HG03460 (cell line): ENCODE measurements at regions not wholly inside any gene's neighbourhood (a gene's known extent, or its start where the extent isn't known, plus 50 kb on each side); places are given as distances from the start of the nearest gene placed in this dataset.

Source experiments
- ATAC-seq: cut with Tn5 transposase; IDR thresholded peaks from one replicate; pipeline ENCODE4 v1.9.1; 2021; ENCODE audit not compliant: unreplicated experiment

DNA sequence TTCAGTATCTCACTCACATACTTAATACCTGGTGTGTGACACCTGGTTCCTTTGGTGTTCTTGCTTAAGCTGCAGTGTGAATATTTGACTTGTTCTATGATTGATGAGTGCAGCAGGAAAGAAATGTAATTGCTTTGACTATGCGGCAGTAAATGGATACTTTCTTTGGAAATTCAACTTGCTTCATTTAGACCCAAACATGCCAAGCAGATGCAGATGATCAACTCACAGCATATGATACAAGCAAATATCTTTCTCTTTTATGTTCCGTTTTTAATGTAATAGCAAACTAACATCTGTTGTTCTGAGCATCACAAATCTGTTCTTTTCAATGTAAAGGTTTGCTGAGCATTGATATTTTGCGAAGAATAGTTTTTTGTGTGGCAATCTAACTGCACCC lies 549.5 kb downstream of the C4orf33 start:
- no peak for ATAC-seq

DNA sequence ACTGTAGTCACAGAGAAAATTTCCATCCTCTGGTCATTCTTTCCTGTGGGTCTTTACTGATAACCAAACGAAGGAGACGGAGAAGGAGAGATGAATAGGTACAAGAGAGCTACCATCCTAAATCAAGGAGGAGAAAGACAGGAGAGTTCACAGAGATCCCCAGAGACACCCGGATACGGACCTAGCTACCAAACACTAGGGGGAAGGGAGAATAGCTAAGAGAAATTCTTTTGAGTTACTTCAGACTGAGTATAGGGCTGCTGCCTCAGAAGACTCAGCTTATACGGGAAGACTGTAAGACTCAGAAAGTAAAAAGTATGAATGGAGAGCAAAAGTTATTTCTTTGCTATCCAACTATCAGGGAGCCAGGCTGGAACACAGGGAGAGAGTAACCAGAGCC lies 572.1 kb downstream of the C4orf33 start:
- ATAC-seq: no peak

DNA sequence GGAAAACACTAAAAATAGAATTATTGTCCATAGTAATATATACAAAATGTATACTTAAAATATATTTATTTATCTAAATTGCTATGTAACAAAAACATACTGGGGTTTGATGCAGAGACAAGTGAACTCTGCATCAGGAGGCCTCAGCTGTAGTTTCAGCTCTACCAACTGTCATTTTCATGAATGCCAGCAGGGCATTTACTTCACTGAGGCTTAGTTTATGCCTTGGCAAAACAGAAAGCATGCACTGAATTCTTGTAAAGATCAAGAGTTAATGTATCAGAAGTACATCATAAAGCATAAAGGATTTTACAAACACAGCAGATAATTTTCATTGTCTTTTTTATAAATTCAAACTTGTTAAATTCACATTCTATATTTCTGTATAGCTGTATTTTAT lies 577.0 kb downstream of the C4orf33 start:
- no peak for ATAC-seq

DNA sequence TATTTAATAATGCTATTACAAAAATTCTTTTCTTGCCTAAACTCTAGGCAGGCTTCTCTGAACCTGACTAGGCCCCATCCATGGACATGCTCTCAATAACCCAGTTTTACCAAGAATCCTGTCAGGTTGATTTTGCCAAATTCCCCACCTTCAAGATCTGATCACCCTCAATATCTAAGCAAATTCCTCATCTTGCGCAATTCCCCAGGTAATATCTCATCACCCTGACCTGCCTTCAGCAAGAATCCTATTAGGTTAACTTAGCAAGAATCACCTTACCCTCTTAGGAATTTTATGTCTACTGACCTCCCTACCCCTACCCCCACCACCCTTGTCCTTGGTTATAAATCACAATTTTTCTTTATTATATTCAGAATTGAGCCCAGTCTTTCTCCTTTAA lies 579.1 kb downstream of the C4orf33 start:
- ATAC-seq: no peak

DNA sequence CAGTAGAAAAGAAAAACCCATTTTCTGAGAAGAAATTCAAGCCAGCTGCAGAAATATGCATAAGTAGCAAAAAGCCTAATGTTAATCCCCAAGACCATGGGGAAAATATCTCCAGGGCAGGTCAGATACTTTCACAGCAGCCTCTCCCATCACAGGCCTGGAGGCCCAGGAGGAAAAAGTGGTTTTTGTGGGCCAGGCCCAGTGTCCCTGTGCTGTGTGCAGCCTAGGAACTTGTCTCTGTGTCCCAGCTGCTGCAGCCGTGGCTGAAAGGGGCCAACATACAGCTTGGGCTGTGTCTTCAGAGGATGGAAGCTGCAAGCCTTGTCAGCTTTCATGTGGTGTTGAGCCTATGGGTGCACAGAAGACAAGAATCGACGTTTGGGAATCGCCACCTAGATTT lies 581.0 kb downstream of the C4orf33 start:
- no peak for ATAC-seq

DNA sequence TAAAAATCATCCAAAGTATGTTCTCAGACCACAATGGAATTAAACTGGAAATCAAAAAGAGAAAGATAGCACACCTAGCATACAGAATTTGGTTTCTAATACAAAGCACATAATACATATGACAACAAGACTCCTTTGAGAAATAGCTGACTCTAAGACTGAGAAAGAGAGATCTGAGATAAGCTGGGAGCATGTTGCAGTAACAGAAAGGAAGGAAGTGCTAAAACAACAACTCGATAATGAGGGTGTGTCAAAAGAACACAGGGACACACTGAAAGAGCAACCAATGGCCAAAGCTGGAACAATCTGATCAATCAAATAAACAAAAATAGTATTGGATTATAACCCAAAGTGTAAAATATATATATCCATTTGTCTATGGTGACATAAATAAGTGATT lies 586.6 kb downstream of the C4orf33 start:
- ATAC-seq: no peak

DNA sequence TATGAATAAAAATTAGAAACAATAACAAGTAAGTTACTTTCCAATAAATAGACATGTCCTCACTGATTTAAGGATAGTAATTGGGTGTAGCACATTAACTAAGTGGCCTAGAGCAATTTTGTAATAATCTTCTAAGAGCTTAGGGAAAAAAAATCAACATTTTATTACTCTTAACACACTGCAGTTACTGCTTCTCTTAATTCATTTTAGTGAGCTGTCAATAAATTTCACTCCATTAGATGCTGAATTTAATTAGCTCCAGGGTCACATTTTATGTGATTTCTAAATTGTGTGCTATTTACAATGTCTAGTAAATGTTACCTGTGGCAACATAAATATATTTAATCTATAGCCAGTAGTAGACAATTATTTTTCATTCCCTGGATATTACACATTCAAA lies 612.0 kb downstream of the C4orf33 start:
- ATAC-seq: no peak

DNA sequence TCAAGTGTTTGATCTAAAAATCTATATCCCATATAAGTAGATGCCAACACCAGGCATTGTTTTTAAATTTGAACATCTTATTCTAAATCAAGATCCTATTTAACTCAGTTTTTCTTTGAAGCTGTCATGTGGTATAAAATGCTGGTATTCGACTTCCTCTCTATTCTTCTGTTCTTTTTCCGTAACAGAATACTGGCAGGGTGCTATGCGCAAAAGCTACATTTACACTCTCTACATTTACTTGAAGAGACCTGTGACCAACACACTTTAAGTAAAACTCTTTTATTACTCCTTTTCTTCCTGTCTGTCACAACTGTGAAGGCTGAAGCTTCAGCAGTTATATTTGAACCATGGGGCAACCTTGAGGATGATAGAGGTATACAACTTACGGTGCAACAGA lies 612.8 kb downstream of the C4orf33 start:
- ATAC-seq: no peak

DNA sequence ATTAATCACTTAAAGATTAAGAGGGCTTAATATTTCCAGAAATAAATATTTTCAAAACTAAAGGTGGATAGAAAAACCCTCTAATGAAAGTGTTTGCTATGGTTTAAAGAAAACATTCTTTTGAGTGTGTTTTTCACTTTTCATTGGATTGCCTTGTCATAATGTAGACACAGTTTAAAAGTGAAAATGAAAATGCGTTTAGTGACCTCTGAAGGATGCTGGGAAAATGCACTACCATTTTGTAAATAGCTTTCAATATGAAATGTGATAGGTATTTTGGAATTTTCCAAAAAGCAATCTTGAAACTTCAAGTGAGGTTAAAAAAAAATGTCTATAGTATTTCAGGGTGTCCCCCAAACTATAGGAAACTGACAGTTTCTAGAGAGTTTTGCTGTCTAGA lies 642.2 kb downstream of the C4orf33 start:
- no peak for ATAC-seq

DNA sequence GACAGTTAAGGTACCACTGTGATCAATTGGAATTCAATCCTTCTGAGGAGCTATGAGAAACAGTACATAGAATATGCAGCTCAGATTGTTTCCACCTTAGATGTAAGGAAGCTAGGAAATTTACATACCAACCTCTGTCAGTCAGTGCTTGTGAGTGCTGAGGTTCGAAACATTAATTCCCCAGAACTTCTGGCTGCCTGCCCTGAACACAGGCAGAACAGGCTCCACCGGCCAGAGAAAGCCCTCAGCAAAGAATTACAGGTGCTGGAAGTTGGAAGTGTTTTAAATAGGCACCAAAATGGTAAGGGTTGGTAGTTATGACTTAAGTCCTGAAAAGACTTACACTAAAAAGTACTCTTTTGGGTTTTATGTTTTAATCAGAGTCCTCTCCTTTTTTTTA lies 651.8 kb downstream of the C4orf33 start:
- ATAC-seq: no peak

DNA sequence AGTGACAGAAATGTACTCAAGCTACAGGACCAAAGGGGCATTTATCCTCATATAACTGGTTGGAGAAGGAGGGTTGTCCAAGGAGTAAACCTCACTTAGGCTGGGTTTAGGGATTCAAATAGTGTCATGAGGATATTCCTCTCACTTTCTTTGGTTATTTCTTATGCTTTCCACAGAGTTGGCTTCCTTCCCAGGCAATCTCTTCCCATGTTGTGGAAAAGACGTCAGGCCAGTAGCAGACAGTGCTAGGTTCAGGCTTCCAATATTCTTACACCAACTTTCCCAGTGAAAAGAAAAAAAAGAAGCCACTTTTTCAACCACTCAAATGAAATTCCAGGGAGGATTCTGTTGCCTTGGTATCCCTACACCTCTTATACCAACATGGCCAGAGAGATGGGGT lies 653.0 kb downstream of the C4orf33 start:
- ATAC-seq: no peak

DNA sequence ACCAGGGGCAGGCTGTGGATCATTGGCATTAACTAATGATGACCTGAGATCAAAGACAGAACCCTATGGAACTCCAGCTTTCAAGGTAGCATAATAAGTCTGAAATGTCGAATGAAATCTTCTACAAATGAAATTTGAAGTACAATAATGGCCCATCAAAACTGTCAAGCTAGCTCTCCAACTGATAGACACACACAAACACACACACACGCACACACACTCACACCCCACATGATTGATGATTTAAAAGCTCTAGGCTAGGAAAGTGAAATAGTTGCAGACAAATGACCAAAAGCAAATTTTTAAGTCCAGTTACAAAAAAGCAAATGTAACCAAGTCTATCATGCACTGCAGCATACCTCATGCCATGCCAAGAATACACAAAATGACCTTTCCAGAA lies 655.7 kb downstream of the C4orf33 start:
- no peak for ATAC-seq

DNA sequence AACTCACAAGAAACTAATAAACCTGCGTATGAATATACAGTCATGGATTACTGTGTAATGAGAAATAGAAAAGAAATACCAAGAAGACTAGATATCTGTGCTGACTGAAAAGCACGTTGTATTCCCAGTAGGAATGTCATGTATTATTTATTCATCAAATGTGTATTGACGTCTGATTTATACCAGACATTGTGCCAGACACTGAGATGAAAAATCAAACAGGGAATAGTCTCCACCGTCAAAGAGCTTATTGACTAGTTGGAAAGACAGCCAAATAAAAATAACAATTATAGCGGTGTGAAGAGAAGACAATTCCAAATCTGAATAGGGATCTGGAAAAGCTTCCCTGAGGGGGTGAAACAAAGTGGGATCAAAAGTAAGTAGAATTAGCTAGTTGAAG lies 687.6 kb downstream of the C4orf33 start:
- ATAC-seq: no peak

DNA sequence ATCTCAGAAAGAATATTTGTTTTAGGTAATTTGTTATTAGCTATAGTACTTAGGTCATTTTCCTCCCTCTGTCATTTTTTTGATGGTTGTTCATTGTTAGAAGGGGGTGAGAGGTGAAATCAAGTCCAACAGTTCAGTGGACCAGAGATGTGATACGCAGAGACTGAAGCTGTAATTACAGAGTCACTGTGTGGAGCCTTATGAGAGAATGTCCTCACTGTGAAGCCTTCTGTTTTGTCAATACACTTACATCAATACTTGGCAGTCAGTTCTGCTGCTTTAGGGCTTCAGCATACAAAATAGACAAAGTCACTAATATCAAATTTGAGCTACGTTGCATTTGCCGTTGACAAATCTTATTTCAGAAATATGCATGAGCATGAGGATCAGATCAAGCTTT lies 692.5 kb downstream of the C4orf33 start:
- no peak for ATAC-seq

DNA sequence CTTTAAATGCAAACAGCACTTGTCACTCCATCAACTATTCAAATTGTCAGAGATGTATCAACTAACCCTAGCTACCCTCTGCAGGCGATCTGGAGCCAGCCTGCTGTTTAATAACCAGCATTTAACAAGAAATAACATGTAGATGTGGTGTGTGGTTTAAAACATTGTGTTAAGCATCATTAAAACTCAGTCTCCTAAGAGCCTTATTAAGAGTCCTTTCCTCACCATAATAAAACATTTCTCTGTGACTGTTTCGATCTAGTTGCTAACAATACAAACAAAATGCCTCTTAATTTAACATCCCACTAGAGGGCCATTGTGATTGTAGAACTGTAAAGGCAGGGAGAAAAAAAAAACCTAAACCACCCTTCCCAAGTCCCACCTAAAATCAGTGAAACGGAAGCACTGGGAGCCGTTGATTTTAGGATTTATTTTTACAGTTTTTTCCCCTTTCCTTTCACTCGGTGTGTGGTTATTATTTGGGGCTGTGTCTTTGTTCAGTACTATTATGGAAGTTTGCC lies 708.6 kb downstream of the C4orf33 start:
- ATAC-seq: no peak

DNA sequence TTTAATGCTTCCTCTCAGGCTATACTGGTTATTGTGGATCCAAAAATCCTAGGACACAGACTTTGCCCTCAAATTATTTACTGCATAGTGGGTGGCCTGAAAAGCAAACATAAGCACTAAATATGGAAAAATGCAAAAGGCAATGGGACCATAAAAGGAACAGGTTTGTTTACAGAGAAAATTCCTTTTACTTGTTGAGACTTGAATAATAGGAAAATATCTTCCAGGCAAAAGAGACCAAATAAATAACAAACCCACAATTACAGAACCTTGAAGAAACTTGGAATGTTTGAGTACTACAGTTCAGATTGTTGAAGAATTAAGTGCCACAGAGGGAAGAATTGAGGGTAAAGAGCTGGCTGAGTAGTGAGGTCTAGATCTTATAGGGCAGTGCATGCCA lies 711.0 kb downstream of the C4orf33 start:
- ATAC-seq: no peak

DNA sequence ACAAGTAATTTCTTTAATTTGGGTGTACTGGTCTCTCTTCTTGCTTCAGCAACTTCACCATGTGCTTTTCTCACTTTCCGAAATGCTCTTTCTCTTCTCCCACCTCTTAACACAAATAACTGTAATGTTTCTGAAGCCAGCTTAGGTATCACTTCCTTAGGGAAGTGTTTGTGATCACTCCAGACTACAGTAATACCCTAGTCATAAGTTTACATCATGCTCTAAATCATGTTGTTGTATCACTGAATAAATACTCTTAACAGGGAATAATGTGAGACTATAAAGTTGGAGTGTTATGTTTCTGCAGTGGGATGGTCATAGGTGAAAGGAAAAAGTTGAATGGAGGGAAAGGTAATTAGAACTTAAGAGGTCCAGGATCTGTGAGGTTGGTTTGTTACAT lies 712.3 kb downstream of the C4orf33 start:
- no peak for ATAC-seq

DNA sequence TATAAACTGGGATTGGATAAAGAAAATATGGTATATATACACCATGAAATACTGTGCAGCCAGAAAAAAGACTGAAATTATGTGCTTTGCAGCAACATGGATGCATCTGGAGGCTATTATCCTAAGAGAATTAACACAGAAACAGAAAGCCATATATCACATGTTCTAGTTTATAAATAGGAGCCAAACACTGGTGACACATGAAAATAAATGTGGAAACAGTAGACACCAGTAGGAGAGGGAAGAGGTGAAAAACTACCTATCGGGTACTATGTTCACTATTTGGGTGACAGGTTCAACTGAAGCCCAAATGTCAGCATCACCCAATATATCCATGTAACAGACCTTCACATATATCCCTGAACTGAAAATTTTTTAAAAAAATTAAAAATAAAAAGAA lies 725.1 kb downstream of the C4orf33 start:
- no peak for ATAC-seq

DNA sequence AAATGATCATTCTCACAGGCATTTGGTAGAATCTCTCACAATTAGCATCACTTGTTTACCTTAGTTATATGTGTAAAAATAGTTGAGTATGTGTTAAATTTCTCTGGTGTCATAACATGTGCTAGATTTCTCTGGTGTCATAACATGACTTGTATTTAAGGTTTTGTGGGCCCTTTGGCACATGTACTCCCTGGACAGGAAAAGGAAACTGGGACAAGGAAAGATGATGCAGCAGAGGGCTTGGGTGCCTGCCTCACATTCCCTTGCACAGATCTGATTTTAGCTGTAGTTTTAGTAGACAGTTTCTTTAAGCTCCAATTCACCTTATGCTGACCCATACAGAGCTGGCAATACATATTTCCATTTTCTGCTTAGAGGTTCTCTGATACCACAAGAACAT lies 726.0 kb downstream of the C4orf33 start:
- no peak for ATAC-seq

DNA sequence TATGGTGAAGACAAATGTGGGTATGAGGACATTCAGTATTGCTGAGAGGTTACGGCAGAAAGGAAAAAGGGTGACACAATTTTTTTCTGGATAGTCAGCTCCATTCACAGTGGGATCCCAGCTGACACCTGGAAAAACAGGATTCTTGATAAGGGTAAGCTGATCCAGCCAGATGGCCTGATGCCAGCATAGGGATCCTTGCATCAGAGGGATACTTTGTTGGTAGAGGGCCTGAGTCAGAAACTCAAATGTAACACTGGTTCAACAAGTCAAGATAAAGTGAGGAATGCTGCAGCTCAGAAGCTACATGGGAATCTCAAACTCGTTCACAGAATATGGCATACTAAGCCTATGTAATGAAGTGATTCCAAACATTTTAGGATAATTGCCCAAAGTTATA lies 726.7 kb downstream of the C4orf33 start:
- no peak for ATAC-seq

DNA sequence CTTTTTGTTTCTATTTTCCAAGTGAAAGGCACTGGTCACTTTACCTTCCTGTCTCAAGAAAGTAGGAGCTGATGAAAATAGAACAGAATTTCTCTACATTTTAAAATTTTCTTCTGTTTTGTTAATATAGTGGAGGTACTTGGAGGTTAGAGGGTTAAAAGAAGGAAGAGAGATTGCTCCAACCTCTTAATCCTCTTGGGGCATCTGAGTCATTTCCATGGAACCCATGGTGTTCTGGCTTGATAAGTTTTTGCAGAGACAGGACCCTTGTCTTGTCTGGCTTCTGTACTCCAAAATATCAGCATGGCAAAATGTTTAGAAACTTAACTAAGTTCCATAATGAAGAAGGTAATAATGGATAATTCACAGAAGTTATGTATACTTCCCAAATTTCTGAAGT lies 727.2 kb downstream of the C4orf33 start:
- no peak for ATAC-seq

DNA sequence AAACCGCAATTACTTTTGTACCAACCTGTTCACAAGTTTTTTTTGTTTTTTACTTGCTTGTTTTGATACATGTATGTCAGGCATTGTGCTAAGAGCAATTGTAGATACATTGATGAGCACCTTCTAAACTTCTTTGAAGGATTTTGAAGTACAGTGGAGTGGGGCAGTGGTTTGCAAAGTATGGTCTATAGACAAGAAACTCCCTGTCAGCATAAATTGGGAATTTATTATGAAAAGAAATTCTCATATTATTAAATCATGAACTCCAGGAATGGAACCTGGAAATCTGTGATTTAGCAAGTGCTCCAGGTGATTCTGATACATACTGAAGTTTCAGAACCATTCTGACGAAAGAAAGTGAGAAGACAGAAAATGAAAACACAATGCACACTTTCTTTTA lies 733.4 kb downstream of the C4orf33 start:
- ATAC-seq: no peak

DNA sequence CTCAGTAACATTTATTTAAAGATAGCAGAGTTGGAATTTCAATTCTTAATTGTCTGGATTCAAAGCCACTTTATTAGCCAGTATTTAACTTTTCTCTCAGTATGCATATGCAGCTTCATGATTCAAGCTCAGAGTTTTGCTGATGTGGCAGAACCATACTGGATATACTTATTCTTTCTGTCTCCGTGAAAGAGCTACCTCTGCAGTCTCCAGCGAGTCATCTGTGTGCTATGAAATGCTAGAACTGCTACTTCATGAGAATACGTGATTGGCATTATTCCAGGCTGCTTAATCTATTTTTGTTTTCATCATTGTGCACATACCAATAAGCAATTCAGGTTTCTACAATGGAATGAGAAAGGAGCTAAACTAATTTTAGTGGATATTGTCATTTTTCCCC lies 743.7 kb downstream of the C4orf33 start:
- no peak for ATAC-seq

DNA sequence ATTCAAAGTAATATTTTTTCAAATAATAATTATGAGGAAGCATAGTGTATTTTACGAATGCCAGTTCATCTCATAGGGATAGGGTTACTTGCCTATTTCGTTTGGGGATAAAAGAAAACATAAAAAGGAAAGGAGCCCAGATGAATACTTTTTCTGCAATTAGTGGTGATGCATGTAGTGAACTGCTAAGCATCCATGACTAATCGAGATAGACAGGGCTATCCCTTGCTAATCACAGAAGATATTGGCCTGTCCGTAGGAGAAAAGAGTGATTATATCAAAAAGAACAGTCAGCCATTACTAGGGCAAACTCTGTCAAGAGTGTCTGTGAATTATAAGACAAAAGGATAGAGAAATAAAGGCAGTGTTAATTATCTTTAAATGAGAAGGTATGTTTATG lies 746.1 kb downstream of the C4orf33 start:
- no peak for ATAC-seq
